Fibroblast of villous mesenchyme (primary cell): ENCODE measurements at regions not wholly inside any gene's neighbourhood (a gene's known extent, or its start where the extent isn't known, plus 50 kb on each side); places are given as distances from the start of the nearest gene placed in this dataset.
"Not testable (repeated sequence)": the region's sequence is repeated elsewhere in the genome, so short reads cannot be mapped to it uniquely, and the experiment has no call there.

ENCODE experiments used
- DNase-seq: peaks from one replicate; pipeline ENCODE4 v3.0.0-alpha.2; 2010; ENCODE audit warnings: low read depth
- H3K4me3 ChIP-seq: 2 replicates; pipeline ENCODE4 v1.5.1; 2011; ENCODE audit warnings: low read depth, mild to moderate bottlenecking, low read length
- CTCF ChIP-seq: IDR thresholded peaks from 2 replicates; pipeline ENCODE4 v1.5.1; 2012; ENCODE audit warnings: low read depth, mild to moderate bottlenecking, low read length; ENCODE audit not compliant: insufficient read depth

GRCh38 chr2:4916094-4916493 is 776.1 kb upstream of the SOX11 start:
- H3K4me3 ChIP-seq = no peak overlapping the region
- no peak for TF ChIP-seq CTCF
- no peak for DNase-seq

- no peak overlapping the region for H3K4me3 ChIP-seq
- no peak for DNase-seq
- TF ChIP-seq CTCF = no peak
Observed at GRCh38 chr2:4930704-4931103, 761.5 kb upstream of the SOX11 start.

GRCh38 chr2:4931721-4932365 is 760.3 kb upstream of the SOX11 start:
- no peak for TF ChIP-seq CTCF
- no peak for DNase-seq
- no peak overlapping the region for H3K4me3 ChIP-seq

GRCh38 chr2:4935291-4935690 is 756.9 kb upstream of the SOX11 start:
- not testable (repeated sequence) for H3K4me3 ChIP-seq, DNase-seq

GRCh38 chr2:4937550-4937949 is 754.6 kb upstream of the SOX11 start:
- DNase-seq = no peak
- H3K4me3 ChIP-seq = no peak overlapping the region
- TF ChIP-seq CTCF = no peak

- H3K4me3 ChIP-seq = no peak overlapping the region
Observed at GRCh38 chr2:4938206-4938605, 754.0 kb upstream of the SOX11 start.

GRCh38 chr2:4942441-4942840 is 749.7 kb upstream of the SOX11 start:
- DNase-seq = no peak
- no peak overlapping the region for H3K4me3 ChIP-seq
- no peak for TF ChIP-seq CTCF

More at GRCh38 chr2:4938206-4938605, 754.0 kb upstream of the SOX11 start:
- no peak for TF ChIP-seq CTCF
- no peak for DNase-seq

- DNase-seq = no peak
- H3K4me3 ChIP-seq = no peak overlapping the region
- no peak for TF ChIP-seq CTCF
Observed at GRCh38 chr2:4947911-4948310, 744.3 kb upstream of the SOX11 start.
